ENCODE measurements at regions not wholly inside any gene's neighbourhood (a gene's known extent, or its start where the extent isn't known, plus 50 kb on each side); places are given as distances from the start of the nearest gene placed in this dataset.

DNA sequence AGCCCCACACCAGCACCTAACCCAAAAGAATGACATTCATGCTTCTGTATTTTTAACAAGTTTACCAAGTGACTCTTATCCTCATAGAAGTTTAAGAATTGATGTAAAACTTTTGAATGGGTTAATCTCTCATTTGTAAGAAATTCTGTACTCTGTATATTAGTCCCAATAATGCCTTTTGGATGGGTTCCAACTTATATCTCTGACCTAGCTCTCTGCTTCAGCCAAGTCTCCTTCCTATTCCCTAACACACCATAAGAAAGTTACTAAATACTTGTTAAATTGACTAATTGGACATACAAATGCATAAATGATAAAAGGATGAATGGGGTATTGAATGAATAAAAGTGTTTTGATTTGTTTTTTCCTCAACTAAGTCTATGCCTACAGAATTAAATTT is 557.3 kb downstream of the TMTC2 start:
- no peaks in the 10 kb centered on the region for H3K9me1 ChIP-seq (ENCODE audit: insufficient read depth, low read length)
- no peaks in the 10 kb centered on the region for H3K36me3 ChIP-seq (ENCODE audit: control insufficient read depth, insufficient read depth, low read length)
- H3K27me3 ChIP-seq (ENCODE audit: control insufficient read depth, insufficient read depth, low read length) = no peaks in the 10 kb centered on the region
- no peak overlapping the region for H2BK5ac ChIP-seq (ENCODE audit: low read depth, low read length, poor library complexity, severe bottlenecking)
- no peak for ATAC-seq (ENCODE audit: low read depth)
- H2BK15ac ChIP-seq (ENCODE audit: low read depth, low read length) = no peak overlapping the region
- no peak overlapping the region for H3K14ac ChIP-seq (replicated peaks; ENCODE audit: low read depth, low read length)
- no peak overlapping the region for H4K91ac ChIP-seq (ENCODE audit: insufficient read depth, low read depth, low read length)
- no peak overlapping the region for H3K4me3 ChIP-seq (ENCODE audit: insufficient read depth, low read depth, low read length)
- no peak overlapping the region for H2BK20ac ChIP-seq (ENCODE audit: low read depth, low read length)
- no peak overlapping the region for H3K56ac ChIP-seq (ENCODE audit: extremely low read depth, insufficient read depth, low read length)
- intact Hi-C loops (cut with micrococcal nuclease) = no loop called here
- no peak overlapping the region for H3K18ac ChIP-seq (ENCODE audit: low read depth, low read length)
- CTCF ChIA-PET = no interaction called here
- no peak overlapping the region for H2BK120ac ChIP-seq (ENCODE audit: low read depth, low read length)
- H3K4ac ChIP-seq (ENCODE audit: low read depth, low read length) = no peak overlapping the region
- H3K9ac ChIP-seq (ENCODE audit: low read depth, low read length) = no peak overlapping the region
- no peak overlapping the region for H4K8ac ChIP-seq (ENCODE audit: low read depth in 2 of 2, low read length in 2 of 2)
- in situ Hi-C loops (cut with MboI; ENCODE audit: low sequenced_read_pairs) = no loop called here
- no peak overlapping the region for H4K5ac ChIP-seq (ENCODE audit: low read depth, low read length)
- H3K27ac ChIP-seq (ENCODE audit: insufficient read depth, low read length) = no peak overlapping the region
- POLR2A ChIA-PET (ENCODE audit: unreplicated experiment) = no interaction called here
- H3K23ac ChIP-seq (ENCODE audit: low read depth, low read length) = no peak overlapping the region
- H3K4me1 ChIP-seq (ENCODE audit: control insufficient read depth, insufficient read depth, low read length) = no peaks in the 10 kb centered on the region
- DNase-seq = no peak
- H3K79me1 ChIP-seq (ENCODE audit: low read depth in 1 of 2, low read length in 2 of 2) = no peaks in the 10 kb centered on the region
- H2AK9ac ChIP-seq (replicated peaks; ENCODE audit: low read depth, low read length, poor library complexity) = no peak overlapping the region
- no peak overlapping the region for H2AFZ ChIP-seq (replicated peaks; ENCODE audit: low read length, poor library complexity)
- H3K4me2 ChIP-seq (ENCODE audit: low read depth, low read length) = no peak overlapping the region
- H3K9me3 ChIP-seq (ENCODE audit: control insufficient read depth, insufficient read depth, low read length) = peaks cover 4% of the 10 kb centered on the region; the same call in 1 of the 2 replicates
- dilution Hi-C loops (cut with HindIII; ENCODE audit: low sequenced_read_pairs, unreplicated experiment) = no loop called here
- no peaks in the 10 kb centered on the region for H4K20me1 ChIP-seq (ENCODE audit: insufficient read depth, low read length)
- TF ChIP-seq RAD21 (IDR thresholded peaks at IDR 0.05; ENCODE audit: low read length) = no peak
- no peak for TF ChIP-seq NFE2L2 (IDR thresholded peaks at IDR 0.05; ENCODE audit: low read depth, low read length)
- TF ChIP-seq, protein P1, sequence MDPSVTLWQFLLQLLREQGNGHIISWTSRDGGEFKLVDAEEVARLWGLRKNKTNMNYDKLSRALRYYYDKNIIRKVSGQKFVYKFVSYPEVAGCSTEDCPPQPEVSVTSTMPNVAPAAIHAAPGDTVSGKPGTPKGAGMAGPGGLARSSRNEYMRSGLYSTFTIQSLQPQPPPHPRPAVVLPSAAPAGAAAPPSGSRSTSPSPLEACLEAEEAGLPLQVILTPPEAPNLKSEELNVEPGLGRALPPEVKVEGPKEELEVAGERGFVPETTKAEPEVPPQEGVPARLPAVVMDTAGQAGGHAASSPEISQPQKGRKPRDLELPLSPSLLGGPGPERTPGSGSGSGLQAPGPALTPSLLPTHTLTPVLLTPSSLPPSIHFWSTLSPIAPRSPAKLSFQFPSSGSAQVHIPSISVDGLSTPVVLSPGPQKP (IDR thresholded peaks at IDR 0.05; ENCODE audit: borderline replicate concordance, low read depth, low read length) = no peak
- TF ChIP-seq POLR2A (IDR thresholded peaks at IDR 0.05; ENCODE audit: low read depth, low read length) = no peak
- TF ChIP-seq FOS (IDR thresholded peaks at IDR 0.05; ENCODE audit: low read depth, low read length) = no peak
- no peak for TF ChIP-seq MAFK (IDR thresholded peaks at IDR 0.05; ENCODE audit: low read depth, low read length)
- TF ChIP-seq RCOR1 (IDR thresholded peaks at IDR 0.05; ENCODE audit: insufficient replicate concordance, low read length) = no peak
- TF ChIP-seq, protein P2, sequence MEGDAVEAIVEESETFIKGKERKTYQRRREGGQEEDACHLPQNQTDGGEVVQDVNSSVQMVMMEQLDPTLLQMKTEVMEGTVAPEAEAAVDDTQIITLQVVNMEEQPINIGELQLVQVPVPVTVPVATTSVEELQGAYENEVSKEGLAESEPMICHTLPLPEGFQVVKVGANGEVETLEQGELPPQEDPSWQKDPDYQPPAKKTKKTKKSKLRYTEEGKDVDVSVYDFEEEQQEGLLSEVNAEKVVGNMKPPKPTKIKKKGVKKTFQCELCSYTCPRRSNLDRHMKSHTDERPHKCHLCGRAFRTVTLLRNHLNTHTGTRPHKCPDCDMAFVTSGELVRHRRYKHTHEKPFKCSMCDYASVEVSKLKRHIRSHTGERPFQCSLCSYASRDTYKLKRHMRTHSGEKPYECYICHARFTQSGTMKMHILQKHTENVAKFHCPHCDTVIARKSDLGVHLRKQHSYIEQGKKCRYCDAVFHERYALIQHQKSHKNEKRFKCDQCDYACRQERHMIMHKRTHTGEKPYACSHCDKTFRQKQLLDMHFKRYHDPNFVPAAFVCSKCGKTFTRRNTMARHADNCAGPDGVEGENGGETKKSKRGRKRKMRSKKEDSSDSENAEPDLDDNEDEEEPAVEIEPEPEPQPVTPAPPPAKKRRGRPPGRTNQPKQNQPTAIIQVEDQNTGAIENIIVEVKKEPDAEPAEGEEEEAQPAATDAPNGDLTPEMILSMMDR (conservative IDR thresholded peaks at IDR 0.05; ENCODE audit: low read depth, low read length) = no peak
- TF ChIP-seq CHD1 (IDR thresholded peaks at IDR 0.05; ENCODE audit: low read depth, low read length) = no peak
- TF ChIP-seq RFX5 (IDR thresholded peaks at IDR 0.05; ENCODE audit: low read depth, low read length) = no peak
- no peak for TF ChIP-seq SMC3 (IDR thresholded peaks at IDR 0.05; ENCODE audit: low read depth, low read length)
- no peak for TF ChIP-seq MAZ (IDR thresholded peaks at IDR 0.05; ENCODE audit: borderline replicate concordance, low read depth, low read length)
- TF ChIP-seq, protein P3, sequence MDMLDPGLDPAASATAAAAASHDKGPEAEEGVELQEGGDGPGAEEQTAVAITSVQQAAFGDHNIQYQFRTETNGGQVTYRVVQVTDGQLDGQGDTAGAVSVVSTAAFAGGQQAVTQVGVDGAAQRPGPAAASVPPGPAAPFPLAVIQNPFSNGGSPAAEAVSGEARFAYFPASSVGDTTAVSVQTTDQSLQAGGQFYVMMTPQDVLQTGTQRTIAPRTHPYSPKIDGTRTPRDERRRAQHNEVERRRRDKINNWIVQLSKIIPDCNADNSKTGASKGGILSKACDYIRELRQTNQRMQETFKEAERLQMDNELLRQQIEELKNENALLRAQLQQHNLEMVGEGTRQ (IDR thresholded peaks at IDR 0.05; ENCODE audit: low read depth, low read length) = no peak
- no peak for TF ChIP-seq MXI1 (IDR thresholded peaks at IDR 0.05; ENCODE audit: borderline replicate concordance, low read depth, low read length)
- no peak for TF ChIP-seq BHLHE40 (IDR thresholded peaks at IDR 0.05; ENCODE audit: low read depth, low read length)
- no peak for TF ChIP-seq CEBPB (IDR thresholded peaks at IDR 0.05; ENCODE audit: low read depth, low read length)
- no peak overlapping the region for H2AK5ac ChIP-seq (ENCODE audit: low read depth, low read length)
- BruUV-seq (replicated peaks) = no TSS peak

Measured in IMR-90 (cell line).